ENCODE measurements at regions not wholly inside any gene's neighbourhood (a gene's known extent, or its start where the extent isn't known, plus 50 kb on each side); places are given as distances from the start of the nearest gene placed in this dataset.

- TF ChIP-seq MAFK (IDR thresholded peaks at IDR 0.05; ENCODE audit: low read depth, low read length) (no peak), TAF7 (optimal IDR thresholded peaks at IDR 0.05; ENCODE audit: borderline replicate concordance, low read depth, low read length) (no peak), RBBP5 (IDR thresholded peaks at IDR 0.05; ENCODE audit: borderline replicate concordance, low read depth, low read length) (no peak)
Measured at GRCh38 chr1:36614571-36614970, 131.9 kb upstream of the CSF3R start (continued).

Measured in H1 (cell line).